UCSD-AML1 (cell line): ENCODE measurements at regions not wholly inside any gene's neighbourhood (a gene's known extent, or its start where the extent isn't known, plus 50 kb on each side); places are given as distances from the start of the nearest gene placed in this dataset.
"Not testable (repeated sequence)": the region's sequence is repeated elsewhere in the genome, so short reads cannot be mapped to it uniquely, and the experiment has no call there.

Experiments used
- DNase-seq: peaks from one replicate; lab custom pipeline; 2025; ENCODE audit not compliant: unreplicated experiment; lab: John Stamatoyannopoulos, UW

GRCh38 chr13:71218960-71219359 lies 648.0 kb downstream of the DACH1 start:
- DNase-seq: no peak

- peak; percentile 5 for DNase-seq
Observed at GRCh38 chr13:71217827-71218226, 649.2 kb downstream of the DACH1 start.

- no peak for DNase-seq
Observed at GRCh38 chr13:71214821-71215220, 652.2 kb downstream of the DACH1 start.

- no peak for DNase-seq
Observed at GRCh38 chr13:71214357-71214756, 652.6 kb downstream of the DACH1 start.

DNA sequence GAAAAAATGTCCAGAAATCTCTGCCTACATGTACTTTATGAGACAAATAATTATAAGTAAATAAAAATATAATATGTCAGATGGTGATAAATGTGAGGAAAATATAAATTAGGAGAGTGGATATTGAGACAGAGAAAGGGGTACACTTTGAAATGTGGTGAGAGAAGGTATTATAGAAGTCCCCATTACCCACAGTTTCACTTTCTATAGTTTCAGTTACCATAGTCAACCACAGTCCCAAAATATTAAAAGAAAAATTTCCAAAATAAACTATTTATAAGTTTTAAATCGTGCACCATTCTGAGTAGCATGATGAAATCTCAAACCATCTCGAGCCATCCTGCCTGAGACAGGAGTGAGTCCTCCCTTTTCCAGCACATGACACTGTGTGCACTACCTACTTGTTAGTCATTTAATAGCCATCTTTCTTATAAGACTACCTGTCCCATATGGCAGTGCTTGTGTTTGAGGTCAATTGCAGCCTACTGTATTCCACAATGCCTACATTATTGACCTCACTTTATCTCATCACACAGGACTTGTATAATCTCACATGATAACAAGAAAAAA lies 653.7 kb downstream of the DACH1 start:
- DNase-seq: no peak

GRCh38 chr13:71210861-71211260 lies 656.1 kb downstream of the DACH1 start:
- no peak for DNase-seq

DNA sequence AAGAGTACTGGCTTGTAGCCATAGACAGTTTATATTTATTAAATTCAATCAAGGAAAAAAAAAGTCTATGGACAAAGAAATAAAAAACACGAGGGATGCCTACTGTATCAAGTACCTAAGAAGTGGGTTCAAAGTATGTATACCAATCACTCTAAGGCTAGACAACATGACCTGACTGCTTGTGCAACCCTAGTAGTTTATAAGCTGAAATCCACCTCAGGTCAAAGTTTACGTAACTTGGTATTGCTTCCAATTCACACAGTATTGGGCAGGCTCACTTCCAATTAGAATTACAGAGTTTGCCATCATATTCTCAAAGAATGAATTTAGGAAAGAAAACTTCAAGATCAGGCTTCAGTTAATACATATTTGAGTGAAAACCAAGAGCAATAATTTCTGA lies 657.8 kb downstream of the DACH1 start:
- no peak for DNase-seq

DNA sequence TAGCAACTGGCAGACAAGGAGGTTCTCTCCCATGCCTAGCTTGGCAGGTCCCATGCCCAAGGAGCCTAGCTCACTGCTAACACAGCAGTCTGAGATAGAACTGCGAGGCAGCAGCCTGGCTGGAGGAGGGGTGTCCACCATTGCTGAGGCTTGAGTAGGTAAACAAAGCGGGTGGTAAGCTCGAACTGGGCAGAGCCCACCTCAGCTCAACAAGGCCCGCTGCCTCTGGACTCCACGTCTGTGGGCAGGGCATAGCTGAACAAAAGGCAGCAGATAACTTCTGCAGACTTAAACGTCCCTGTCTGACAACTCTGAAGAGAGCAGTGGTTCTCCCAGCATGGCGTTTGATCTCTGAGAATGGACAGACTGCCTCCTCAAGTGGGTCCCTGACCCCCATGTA lies 682.4 kb downstream of the DACH1 start:
- not testable (repeated sequence) for DNase-seq

GRCh38 chr13:71183352-71183751 lies 683.7 kb downstream of the DACH1 start:
- not testable (repeated sequence) for DNase-seq

GRCh38 chr13:71171740-71172139 lies 695.3 kb downstream of the DACH1 start:
- DNase-seq: no peak

- no peak for DNase-seq
Observed at GRCh38 chr13:71169180-71169579, 697.8 kb downstream of the DACH1 start.

DNA sequence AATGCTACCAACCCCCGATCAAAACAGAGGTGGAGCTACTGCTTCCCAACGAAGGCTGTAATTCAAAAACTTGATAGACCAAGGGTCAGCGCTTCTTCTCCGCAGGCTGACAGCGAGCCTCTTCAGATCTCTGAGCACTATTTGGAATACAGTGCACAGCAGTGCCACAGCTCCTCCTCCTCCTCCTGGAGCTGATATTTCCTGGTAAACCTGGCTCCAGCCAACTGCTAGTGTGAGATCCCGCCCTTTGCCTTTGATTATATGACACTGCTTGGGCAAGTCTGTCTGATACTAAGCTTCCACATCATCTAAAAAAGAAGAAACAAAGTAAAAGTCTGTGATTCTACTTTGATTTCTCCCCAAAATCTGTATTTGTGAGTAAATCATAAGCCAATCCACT lies 710.5 kb downstream of the DACH1 start:
- DNase-seq: no peak

DNA sequence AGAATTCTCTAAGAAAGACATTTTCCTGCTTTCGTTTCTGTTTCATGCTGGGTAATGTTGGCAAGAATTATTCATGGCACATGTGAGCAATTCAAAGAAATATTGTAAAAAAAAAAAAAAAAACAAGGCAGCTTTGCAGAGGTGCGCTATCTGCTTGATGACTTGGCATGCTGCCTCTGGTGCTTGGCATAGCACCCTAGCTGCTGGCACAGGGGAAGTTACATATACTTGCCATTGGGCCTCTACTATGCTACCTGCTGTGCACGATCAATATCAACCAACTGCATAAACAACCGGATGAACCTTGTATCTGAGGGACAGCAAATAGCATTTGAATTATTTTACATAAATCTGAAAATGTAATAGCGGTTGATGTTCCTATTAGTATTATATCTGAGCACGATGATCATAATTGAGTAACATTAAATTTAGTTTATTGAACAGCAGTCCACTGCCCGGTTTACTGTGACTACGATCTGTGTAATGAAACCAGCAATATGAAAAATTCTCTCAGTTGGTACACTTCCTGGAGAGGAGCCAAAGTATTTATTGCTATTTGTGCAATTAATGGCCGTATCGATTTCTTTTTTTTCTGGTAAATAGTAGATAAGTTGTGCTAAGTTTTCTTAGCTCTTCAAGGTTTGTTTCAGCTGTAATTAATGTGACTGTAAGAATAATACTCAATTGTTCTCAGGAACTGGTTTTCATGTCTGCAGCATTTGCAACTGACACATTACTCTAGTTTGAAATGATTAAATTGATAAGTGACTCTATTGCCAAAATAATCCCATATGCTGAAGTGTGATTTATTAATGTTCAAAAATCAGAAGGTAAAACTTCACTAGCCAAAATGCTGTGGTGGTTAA lies 717.3 kb downstream of the DACH1 start:
- DNase-seq: no peak

GRCh38 chr13:71149046-71149445 lies 718.0 kb downstream of the DACH1 start:
- no peak for DNase-seq

DNA sequence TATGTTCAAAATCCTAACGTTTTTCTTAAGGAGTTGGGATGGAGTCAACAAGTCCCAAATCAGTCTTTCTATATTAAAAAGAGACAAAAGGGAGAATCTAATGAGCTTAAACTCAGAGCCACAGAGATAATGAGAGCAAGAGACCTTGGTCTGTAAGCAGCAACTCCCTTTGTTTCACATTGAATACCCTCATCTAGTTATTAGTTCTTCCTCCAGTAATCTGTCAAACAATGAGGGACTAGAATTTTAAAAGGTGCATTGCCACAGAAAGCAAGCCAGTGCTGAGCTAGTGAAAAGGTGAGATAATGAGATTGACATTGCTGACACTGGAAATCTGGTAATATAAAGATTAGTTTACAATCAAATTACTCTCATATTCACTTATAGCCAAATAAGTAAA lies 718.6 kb downstream of the DACH1 start:
- DNase-seq: no peak

DNA sequence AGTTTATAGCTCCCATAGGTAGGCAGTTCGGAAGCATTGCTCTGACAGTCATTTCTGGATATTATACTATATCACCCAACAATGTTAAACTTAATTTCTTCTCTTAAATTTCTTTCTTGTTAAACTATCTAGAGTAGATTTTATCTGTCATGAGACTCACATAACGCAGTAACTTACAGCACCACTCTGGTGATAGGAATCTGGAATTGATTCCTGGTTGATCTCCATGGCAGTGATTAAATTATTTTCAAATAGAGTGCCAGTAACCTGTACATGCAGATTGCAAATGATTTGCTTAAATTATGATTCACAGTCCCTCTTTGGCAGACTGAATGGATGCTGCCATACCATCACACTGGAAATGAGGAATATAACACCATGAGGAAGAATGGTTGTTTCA lies 722.1 kb downstream of the DACH1 start:
- DNase-seq: no peak

DNA sequence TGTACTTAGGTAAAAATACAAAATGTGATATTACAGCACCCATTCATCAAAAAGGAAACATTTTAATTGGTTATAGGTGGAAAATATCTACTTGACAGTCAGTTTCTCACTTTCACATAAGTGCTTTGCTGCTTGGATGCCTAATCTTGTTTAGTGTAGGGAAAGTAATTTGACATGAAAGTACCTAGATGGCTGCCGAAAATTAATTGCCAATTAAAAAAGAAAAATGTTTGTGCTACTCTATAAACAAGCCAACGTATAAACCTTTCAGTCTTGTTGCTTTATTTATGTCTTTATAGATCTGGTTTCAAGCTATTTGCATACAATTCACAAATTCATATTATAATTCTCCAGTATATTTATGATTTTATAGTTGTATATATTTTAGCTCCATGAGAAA lies 729.9 kb downstream of the DACH1 start:
- DNase-seq: no peak

DNA sequence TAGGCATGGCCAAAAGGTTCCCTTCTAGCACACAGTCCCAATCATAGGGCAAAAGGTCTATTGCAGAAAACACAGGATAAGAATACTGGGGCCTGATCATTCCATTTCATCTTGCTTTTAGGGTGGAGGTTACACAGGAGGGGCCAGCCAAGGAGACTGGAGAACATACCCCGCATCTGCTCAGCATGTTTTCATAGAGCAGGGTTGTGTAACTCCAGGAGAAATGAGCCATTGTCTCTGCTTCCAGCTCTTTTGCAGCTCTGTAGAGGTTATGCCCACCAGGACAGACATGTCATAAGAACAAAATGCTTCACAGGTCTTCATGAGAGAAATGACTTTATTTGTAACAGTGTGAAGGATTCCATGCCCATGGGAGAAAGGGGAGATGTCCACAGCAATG lies 742.8 kb downstream of the DACH1 start:
- DNase-seq: no peak

DNA sequence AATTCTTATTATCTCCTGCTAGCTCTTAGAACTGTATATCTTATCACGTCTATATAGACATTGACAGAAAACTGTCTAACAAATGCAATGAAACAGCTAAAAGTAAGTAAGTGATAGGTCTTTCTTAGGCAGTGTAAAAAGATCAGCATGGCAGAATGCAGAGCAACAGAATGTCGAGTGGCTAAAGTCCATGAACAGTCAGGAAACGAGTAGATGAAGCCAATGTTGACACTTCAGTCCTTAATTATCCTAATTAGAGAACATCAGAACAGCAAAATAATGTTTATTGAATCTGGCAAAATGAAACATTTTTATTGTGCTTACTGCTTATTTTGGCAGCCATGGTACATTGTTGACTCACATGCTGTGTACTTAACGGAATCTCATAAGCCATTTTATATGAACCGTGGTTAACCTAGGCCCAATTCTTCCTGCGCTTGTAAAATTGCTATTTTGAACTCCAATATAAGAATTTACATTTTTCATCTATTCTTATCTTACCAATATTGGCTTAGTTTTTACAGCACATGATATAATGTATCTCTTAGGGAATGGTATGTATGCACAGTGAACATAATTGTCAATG lies 748.1 kb downstream of the DACH1 start:
- no peak for DNase-seq

- no peak for DNase-seq
Observed at GRCh38 chr13:71117920-71118319, 749.1 kb downstream of the DACH1 start.

DNA sequence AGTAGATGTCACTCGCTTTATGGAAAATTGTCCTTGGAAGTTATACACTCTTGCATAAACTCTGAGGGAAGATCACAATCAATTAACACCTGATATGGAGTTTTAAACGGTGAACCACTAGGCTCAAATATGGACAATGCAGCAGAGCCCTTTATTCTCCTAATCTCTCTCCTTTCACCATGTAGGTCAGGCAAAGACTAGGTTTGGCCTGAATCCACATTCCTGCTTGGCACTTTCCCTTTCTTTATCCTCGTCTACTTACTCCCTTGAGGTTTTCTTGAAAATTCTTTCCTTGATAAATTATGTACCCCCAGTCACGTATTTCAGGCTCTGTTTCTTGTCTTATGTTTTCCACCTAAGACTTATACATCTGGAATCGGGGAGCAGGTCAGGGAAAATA lies 751.7 kb downstream of the DACH1 start:
- DNase-seq: no peak

DNA sequence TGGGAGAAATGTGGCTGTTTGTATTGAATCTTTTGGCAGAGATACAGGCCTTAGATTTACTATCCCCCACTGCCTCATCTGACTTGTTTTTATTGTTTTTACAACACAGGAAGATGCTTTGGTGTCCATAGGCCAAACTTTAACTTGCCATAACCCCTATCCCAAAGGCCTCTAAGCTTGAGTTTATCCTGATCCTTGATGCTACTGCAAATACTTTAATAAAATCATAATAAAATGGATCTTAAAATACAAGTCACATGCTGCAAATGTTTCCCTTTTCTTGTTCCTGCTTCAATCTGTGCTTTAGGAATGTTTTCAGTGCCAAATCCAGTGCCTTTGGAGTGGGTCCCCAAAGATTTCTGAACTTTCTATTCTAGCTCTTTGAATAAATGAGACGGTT lies 770.6 kb downstream of the DACH1 start:
- DNase-seq: no peak
